Activated T-helper 9 cell treated with anti-CD3 and anti-CD28 coated beads, Interleukin-2, amount 50 U/mL, for 16 hours (primary cell): ENCODE measurements at regions not wholly inside any gene's neighbourhood (a gene's known extent, or its start where the extent isn't known, plus 50 kb on each side); places are given as distances from the start of the nearest gene placed in this dataset.
"Not testable (repeated sequence)": the region's sequence is repeated elsewhere in the genome, so short reads cannot be mapped to it uniquely, and the experiment has no call there.

Experiments used
- DNase-seq: peaks from one replicate; pipeline ENCODE4 v3.0.0-alpha.2; 2020; ENCODE audit warnings: low read depth

- DNase-seq: no peak
Measured at GRCh38 chr18:25560369-25560768, 208.4 kb upstream of the ZNF521 start.

- DNase-seq: no peak
Measured at GRCh38 chr18:25557011-25557410, 205.0 kb upstream of the ZNF521 start.

GRCh38 chr18:25553631-25554263 lies 201.8 kb upstream of the ZNF521 start:
- no peak for DNase-seq

GRCh38 chr18:25544546-25545287 lies 192.8 kb upstream of the ZNF521 start:
- no peak for DNase-seq

- DNase-seq: no peak
Measured at GRCh38 chr18:25538175-25538922, 186.4 kb upstream of the ZNF521 start.

- DNase-seq: no peak
Measured at GRCh38 chr18:25535495-25535894, 183.5 kb upstream of the ZNF521 start.

GRCh38 chr18:25534401-25534800 lies 182.4 kb upstream of the ZNF521 start:
- no peak for DNase-seq

GRCh38 chr18:25533218-25533617 lies 181.3 kb upstream of the ZNF521 start:
- no peak for DNase-seq

- no peak for DNase-seq
Measured at GRCh38 chr18:25531207-25531606, 179.2 kb upstream of the ZNF521 start.

- not testable (repeated sequence) for DNase-seq
Measured at GRCh38 chr18:25525789-25526188, 173.8 kb upstream of the ZNF521 start.

GRCh38 chr18:25518716-25519053 lies 166.7 kb upstream of the ZNF521 start:
- no peak for DNase-seq

GRCh38 chr18:25517881-25518715 lies 166.1 kb upstream of the ZNF521 start:
- DNase-seq: no peak

- DNase-seq: no peak
Measured at GRCh38 chr18:25516747-25517498, 165.0 kb upstream of the ZNF521 start.

- DNase-seq: no peak
Measured at GRCh38 chr18:25516121-25516520, 164.2 kb upstream of the ZNF521 start.

GRCh38 chr18:25510096-25510495 lies 158.1 kb upstream of the ZNF521 start:
- no peak for DNase-seq

GRCh38 chr18:25503567-25504081 lies 151.7 kb upstream of the ZNF521 start:
- no peak for DNase-seq

- DNase-seq: no peak
Measured at GRCh38 chr18:25497151-25497794, 145.3 kb upstream of the ZNF521 start.

- DNase-seq: no peak
Measured at GRCh38 chr18:25496544-25496943, 144.6 kb upstream of the ZNF521 start.

- DNase-seq: no peak
Measured at GRCh38 chr18:25495606-25496005, 143.6 kb upstream of the ZNF521 start.

GRCh38 chr18:25494888-25495287 lies 142.9 kb upstream of the ZNF521 start:
- DNase-seq: no peak

GRCh38 chr18:25493401-25493800 lies 141.4 kb upstream of the ZNF521 start:
- no peak for DNase-seq
